ENCODE measurements at regions not wholly inside any gene's neighbourhood (a gene's known extent, or its start where the extent isn't known, plus 50 kb on each side); places are given as distances from the start of the nearest gene placed in this dataset.
"Not testable (repeated sequence)": the region's sequence is repeated elsewhere in the genome, so short reads cannot be mapped to it uniquely, and the experiment has no call there.

DNA sequence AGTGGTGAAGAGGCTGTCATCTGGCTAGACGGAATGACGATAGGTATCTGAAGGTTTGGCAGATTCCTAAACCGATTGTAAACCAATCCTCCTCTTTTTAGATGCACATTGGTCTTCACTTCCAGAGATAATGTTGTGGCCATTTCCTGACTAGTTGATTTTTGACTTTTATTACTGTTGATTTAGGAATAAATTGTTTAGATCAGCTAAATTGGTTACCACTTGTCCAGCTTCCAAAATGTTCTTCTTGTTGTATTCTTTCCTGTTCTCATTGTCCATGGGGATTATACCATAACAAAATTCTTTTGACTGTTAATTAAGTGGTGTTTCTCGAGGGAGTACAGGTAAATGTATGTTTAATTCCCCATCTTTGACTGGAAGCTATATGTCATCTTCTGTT lies 119.7 kb downstream of the MACROH2A1 start:
- DNase-seq: no peak

DNA sequence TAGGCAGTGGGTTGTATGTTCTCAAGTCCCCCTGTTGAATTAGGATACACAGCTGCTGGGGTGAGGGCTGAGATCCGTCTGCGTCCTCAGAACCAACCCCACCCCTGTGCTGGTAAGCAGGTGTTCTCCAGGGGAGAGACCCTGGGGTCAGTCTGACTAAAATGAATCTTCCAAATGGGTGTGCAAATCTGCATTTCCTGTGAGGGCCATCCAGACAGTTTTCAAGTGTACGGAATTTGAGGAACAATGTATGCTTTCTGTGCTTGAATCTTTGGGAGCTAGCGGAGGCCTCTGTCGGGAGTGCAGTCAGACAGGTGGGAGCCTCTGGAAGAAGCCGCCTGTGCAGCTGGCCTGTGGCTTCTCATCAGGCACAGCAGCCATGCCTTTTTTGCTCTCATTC lies 122.9 kb downstream of the MACROH2A1 start:
- DNase-seq: no peak

DNA sequence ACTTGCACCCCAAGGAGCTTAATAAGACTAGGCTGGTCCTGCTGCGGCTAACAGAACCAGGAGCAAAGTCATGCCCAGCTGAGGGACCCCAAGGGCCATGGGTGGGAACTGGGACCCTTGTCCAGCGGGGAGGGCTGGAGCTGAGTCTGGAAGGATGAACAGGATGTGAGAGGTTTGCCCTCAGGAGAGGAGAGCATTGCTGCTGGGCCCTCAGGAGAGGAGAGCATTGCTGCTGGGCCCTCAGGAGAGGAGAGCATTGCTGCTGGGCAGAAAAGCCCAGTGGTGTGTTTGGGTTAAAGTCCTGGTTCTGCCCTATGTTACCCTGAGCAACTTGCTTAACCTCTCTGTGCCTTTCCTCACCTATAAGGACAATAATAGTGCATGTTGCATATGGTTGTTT lies 125.8 kb downstream of the MACROH2A1 start:
- no peak for DNase-seq

DNA sequence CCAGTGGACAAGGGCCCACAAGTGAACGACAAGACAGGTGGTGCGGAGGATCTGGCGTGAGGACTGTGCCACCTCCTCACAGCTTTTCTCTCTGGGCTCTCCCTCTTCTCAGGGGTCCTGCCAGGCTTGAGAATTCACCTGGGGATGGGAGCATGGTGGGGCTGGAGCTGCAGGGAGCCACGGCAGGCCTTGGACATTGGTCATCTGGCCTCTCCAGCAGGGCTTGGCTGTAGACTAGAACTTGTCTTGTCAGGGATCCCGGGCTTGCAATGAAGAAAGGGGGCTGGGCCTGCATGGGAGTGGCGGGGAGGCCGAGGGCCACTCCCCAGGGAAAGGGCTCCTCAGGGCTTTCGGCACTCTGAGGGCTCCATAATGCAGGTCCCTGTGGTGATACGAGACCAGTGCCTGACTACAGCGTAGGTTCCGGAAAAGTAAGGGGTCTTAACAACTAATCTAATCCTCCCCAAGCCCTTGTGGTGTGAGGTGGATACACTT lies 126.7 kb downstream of the MACROH2A1 start:
- DNase-seq: no peak

DNA sequence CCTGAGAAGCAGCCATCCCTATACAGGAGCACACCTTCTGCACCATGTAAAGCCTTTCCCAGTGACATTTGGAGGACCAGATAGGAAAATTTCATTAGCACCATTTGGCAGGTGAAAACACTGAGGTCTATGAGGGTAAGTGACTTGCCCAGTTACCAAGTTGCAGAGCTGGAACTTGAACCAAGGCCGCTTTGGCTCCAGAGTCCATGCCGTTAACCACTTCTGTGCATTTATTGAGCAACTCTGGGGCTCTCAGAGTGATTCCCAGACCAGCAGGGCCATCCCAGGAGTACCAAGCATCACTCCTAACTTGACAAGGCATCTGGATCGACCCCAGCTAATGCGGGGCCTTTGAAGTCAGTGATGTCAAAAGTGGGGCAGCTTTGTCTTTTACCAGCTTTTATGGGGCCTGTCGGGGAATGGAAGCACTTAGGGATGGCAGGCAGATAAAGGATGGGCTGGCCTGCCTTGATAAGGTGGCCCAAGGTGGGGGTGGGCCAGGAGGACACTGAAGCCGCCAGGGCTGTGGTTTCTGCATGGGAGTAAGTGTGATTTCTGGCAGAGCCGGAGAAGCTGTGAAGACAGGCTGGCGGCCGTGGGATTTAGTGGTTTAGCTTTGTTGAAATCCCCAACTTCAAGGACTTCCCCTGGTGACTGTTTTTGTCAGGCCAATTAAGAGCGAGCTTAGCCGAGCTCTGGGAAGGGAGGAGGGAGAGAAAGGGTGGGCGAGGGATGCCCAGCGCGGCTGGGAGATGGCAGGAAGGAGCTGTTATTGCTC lies 127.3 kb downstream of the MACROH2A1 start:
- no peak for DNase-seq

- no peak for DNase-seq
Measured at GRCh38 chr5:135269931-135270421, 129.1 kb downstream of the MACROH2A1 start.

GRCh38 chr5:135269199-135269598 lies 129.8 kb downstream of the MACROH2A1 start:
- DNase-seq: no peak

- no peak for DNase-seq
Measured at GRCh38 chr5:135266975-135267374, 132.1 kb downstream of the MACROH2A1 start.

DNA sequence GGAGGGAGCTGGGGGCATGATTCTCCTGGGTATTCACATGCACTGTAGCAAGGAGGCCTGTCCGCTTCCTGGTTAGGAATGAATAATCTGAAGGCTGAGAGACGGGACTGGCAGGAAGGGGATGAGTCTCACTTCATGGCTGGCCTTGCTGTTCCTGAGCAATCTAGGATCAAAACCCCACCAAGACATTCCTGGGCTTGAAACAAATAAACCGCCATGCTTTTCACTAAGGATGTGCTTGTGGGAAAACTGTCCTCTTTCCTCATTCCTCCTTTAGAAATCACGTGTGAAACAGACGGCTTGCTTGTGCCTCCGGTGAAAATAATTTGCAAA lies 132.8 kb downstream of the MACROH2A1 start:
- DNase-seq: no peak

- no peak for DNase-seq
Measured at GRCh38 chr5:135265497-135266302, 133.3 kb downstream of the MACROH2A1 start.

- no peak for DNase-seq
Measured at GRCh38 chr5:135264451-135265440, 134.3 kb downstream of the MACROH2A1 start.

DNA sequence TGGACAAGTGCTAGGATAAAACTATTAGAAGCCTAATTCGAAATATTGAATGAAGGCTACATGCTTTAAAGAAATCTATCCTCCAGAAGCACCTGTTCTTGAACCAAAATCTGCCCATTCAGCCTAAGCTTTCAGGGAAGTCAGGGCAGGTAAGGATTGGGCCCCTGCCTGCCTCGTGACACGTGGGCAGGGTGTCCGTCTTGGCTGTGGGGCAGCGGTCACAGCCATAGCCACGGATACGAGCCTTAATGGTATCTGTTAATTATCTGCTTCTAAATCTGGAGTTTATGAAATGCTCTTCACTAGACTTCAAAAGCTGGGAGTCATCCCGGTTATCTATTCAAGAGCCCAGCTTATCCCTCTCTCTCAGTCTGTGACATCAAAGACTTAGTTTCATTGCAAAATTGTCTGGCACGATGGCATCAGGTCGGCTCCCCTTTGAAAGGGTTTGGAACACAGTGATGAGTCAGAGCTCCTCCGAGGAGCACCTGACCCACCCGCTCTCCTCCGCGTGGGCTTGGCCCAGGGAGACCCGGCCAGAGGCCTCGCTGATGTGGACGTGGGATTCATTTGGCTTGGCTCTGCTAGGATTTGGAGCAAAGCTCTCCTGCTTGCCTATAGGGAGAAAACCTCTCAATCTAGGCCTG lies 135.9 kb downstream of the MACROH2A1 start:
- DNase-seq: no peak

GRCh38 chr5:135262364-135262763 lies 136.7 kb downstream of the MACROH2A1 start:
- no peak for DNase-seq

DNA sequence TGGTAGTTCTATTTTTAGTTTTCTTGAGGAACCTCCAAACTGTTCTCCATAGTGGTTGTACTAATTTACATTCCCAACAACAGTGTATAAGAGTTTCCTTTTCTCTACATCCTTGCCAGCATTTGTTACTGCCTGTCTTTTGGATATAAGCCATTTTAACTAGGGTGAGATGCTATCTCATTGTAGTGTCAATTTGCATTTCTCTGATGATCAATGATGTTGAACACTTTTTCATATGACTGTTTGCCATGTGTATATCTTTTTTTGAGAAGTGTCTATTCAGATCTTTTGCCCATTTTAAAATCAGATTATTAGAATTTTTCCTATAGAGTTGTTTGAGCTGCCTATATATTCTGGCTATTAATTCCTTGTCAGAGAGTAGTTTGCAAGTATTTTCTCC lies 138.9 kb downstream of the MACROH2A1 start:
- DNase-seq: not testable (repeated sequence)

GRCh38 chr5:135255461-135256178 lies 143.4 kb downstream of the MACROH2A1 start:
- DNase-seq: no peak

- no peak for DNase-seq
Measured at GRCh38 chr5:135254183-135254582, 144.8 kb downstream of the MACROH2A1 start.

DNA sequence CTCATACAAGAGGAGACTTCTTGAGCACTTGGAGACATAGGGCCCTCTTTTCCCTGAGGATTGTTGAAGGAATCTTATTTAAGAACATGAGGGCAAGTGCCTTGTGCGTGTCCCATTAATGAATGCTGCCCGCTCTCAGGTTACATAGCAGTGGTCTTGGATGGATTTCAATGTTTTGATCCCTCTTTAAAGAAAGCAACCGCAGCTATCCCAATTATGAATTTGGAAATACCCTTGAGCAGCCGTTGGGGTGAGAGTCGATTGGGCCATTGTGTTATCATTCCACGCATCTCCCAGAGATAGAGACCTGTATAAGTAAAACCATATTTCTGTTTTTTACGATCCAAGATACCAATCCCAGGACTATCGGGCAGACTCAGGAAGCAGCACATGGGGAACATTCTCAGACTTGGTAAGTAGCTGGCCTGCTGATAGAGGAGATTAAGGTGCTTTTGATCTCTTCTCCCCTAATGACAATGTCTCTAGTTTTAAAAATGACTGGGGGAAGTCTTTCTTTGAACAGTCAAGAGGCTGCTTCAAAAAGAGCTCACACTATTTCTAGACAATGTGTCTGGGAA lies 145.3 kb downstream of the MACROH2A1 start:
- DNase-seq: no peak

DNA sequence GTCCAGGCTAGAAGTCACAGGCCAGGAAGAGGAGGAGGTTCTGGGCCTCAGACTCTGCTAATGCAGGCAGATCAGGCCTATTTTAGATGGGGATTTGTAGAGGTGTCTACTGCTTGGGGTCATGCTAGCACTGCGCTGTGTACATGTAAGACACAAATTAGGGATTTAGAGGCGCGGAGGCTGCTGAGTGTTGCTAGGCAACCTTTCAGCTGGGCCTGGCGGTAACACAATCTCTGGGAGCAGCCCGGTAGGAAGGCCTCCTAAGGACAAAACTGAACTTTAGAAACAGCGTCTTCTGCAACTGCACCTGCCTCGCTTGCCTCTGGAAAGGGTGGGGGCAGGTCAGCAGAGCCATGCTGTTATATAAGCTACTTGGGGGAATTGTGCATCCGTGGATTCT lies 147.9 kb downstream of the MACROH2A1 start:
- no peak for DNase-seq

DNA sequence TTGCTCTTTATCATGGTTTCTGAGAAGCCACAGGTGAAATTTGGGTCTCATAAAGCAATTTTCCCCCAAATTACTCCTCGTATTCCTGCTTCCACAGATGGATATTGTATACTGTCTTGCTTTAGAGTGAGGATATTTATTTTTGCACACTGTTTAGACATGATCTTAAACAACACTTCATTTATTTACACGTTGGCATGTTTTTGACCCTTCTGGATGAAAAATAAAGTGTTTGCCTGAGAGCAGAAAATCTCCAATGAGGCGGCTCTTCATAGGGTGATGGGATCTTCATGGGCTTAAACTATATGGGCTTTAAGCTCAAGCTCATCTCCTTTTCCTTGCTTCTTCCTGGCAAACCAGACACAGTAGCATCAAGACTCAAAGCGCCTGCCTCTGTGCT lies 148.4 kb downstream of the MACROH2A1 start:
- DNase-seq: no peak

DNA sequence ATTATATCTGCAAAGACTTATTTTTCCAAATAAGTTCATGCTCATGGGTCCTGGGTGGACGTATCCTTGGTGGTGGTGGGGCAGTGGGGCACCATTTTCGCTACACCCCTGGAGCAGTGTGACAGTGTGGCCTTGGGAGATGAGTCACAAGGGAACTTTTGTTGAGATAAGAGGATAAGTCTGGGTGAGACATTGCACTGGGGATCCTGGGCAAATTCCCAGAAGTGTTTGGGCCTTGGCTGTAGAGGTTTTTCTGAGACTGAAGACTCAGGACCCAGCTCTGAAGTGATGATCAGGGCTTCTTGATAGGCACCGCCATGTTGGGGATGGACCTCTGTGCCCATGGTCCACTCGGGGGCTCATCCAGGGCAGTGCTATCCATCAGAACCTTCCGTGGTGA lies 149.4 kb downstream of the MACROH2A1 start:
- DNase-seq: no peak

DNA sequence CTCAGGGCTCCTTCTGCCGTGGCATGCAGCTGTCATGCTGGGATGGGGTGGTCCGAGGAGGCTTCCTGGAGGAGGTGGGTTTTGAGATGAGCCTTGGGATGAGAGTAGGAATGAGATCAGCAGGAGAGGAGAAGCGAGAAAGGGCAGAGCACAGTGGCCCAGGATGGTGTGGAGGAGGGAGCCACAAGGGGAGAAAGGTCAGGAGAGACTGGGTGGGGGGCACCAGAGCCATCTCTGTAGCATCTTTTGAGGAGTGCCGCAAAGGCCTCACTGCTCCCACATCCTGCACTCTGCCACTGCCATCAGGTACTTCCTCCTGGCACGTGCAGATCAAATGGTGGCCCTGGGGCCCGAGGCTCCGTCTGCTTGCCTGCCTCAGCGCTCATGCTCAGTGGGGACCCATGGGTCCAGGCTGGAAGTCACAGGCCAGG lies 150.2 kb downstream of the MACROH2A1 start:
- DNase-seq: no peak

Measured in stimulated activated CD4-positive, alpha-beta T cell treated with anti-CD3 and anti-CD28 coated beads, Interleukin-4, amount 100 ng/mL, for 1 hour (primary cell).